Lower lobe of right lung (tissue), 2 donors: ENCODE measurements at regions not wholly inside any gene's neighbourhood (a gene's known extent, or its start where the extent isn't known, plus 50 kb on each side); places are given as distances from the start of the nearest gene placed in this dataset.
"Not testable (repeated sequence)": the region's sequence is repeated elsewhere in the genome, so short reads cannot be mapped to it uniquely, and the experiment has no call there.

Source experiments
- ATAC-seq, 2 donors: fragments of 200-7000 bp; cut with Tn5 transposase; one replicate each; pipeline ENCODE4 v1.9.1; 2020 to 2022; ENCODE audit warnings: mild to moderate bottlenecking in 2 of 2, moderate library complexity in 2 of 2
- DNase-seq: peaks from one replicate; pipeline ENCODE4 v3.0.0-alpha.2; 2020
- H3K27ac ChIP-seq: fragments of 200-600 bp; one replicate; pipeline ENCODE4 v1.8.0; 2022
- H3K27me3 ChIP-seq: fragments of 200-600 bp; one replicate; pipeline ENCODE4 v1.8.0; 2022; ENCODE audit warnings: low read depth
- H3K36me3 ChIP-seq: fragments of 200-600 bp; one replicate; pipeline ENCODE4 v1.8.0; 2022; ENCODE audit warnings: mild to moderate bottlenecking
- H3K4me1 ChIP-seq: fragments of 200-600 bp; one replicate; pipeline ENCODE4 v1.8.0; 2022
- H3K4me3 ChIP-seq: fragments of 200-600 bp; one replicate; pipeline ENCODE4 v1.8.0; 2022; ENCODE audit warnings: mild to moderate bottlenecking
- H3K9me3 ChIP-seq: fragments of 200-600 bp; one replicate; pipeline ENCODE4 v1.8.0; 2022
- CTCF ChIP-seq: fragments of 200-600 bp; IDR thresholded peaks from one replicate; pipeline ENCODE4 v1.8.0; 2022; ENCODE audit warnings: antibody characterized with exemption, mild to moderate bottlenecking
- intact Hi-C: fragments of 100-400 bp; cut with DNase I; formaldehyde crosslinking; loops from one replicate; pipeline ENCODE4 v1.11.0; 2022
- donor health status: DM: no; HTN: yes; CAD: no; lungs with severe emphysema.

- TF ChIP-seq CTCF = no peak
- DNase-seq (no peak), ATAC-seq (peak in 1 of 2 donors; percentile 15)
- H3K9me3 ChIP-seq = peaks cover 18% of the 10 kb centered on the region
- H3K36me3 ChIP-seq = no peaks in the 10 kb centered on the region
- intact Hi-C loops = no loop called here
- no peak overlapping the region for H3K4me3 ChIP-seq
- H3K4me1 ChIP-seq = no peaks in the 10 kb centered on the region
- no peaks in the 10 kb centered on the region for H3K27me3 ChIP-seq
- H3K27ac ChIP-seq = no peak overlapping the region
These were observed 573.8 kb downstream of the SOX5 start for GRCh38 chr12:23375621-23376020.

GRCh38 chr12:23376238-23376637 lies 573.2 kb downstream of the SOX5 start:
- peaks cover 18% of the 10 kb centered on the region for H3K9me3 ChIP-seq
- intact Hi-C loops = no loop called here

GRCh38 chr12:23380419-23381100 lies 568.9 kb downstream of the SOX5 start:
- no peak for ATAC-seq

More at GRCh38 chr12:23376238-23376637, 573.2 kb downstream of the SOX5 start:
- Histone ChIP-seq H3K4me1 (no peaks in the 10 kb centered on the region), H3K27ac (no peak overlapping the region), H3K4me3 (no peak overlapping the region), H3K36me3 (no peaks in the 10 kb centered on the region), H3K27me3 (no peaks in the 10 kb centered on the region)
- no peak for TF ChIP-seq CTCF
- ATAC-seq (no peak), DNase-seq (no peak)

GRCh38 chr12:23388898-23389297 lies 560.6 kb downstream of the SOX5 start:
- intact Hi-C loops, H3K36me3 ChIP-seq, ATAC-seq, H3K27me3 ChIP-seq, H3K4me1 ChIP-seq, H3K9me3 ChIP-seq, H3K4me3 ChIP-seq, H3K27ac ChIP-seq, DNase-seq: not testable (repeated sequence)

More at GRCh38 chr12:23380419-23381100, 568.9 kb downstream of the SOX5 start:
- peaks cover 18% of the 10 kb centered on the region for H3K9me3 ChIP-seq
- no peaks in the 10 kb centered on the region for H3K27me3 ChIP-seq
- DNase-seq = no peak
- TF ChIP-seq CTCF = no peak
- no peak overlapping the region for H3K27ac ChIP-seq
- no peak overlapping the region for H3K4me3 ChIP-seq
- H3K36me3 ChIP-seq = no peaks in the 10 kb centered on the region
- intact Hi-C loops = no loop called here
- no peaks in the 10 kb centered on the region for H3K4me1 ChIP-seq

GRCh38 chr12:23389315-23389714 lies 560.2 kb downstream of the SOX5 start:
- H3K9me3 ChIP-seq, H3K27me3 ChIP-seq, H3K4me1 ChIP-seq, ATAC-seq, H3K36me3 ChIP-seq, DNase-seq, H3K27ac ChIP-seq, intact Hi-C loops, H3K4me3 ChIP-seq: not testable (repeated sequence)

- no peak overlapping the region for H3K27ac ChIP-seq
- H3K9me3 ChIP-seq = no peaks in the 10 kb centered on the region
- TF ChIP-seq CTCF = no peak
- H3K4me1 ChIP-seq = no peaks in the 10 kb centered on the region
- H3K36me3 ChIP-seq = no peaks in the 10 kb centered on the region
- DNase-seq (no peak), ATAC-seq (no peak)
- intact Hi-C loops = no loop called here
- no peaks in the 10 kb centered on the region for H3K27me3 ChIP-seq
- H3K4me3 ChIP-seq = no peak overlapping the region
These were observed 550.0 kb downstream of the SOX5 start for GRCh38 chr12:23399402-23399933.
